ENCODE measurements at regions not wholly inside any gene's neighbourhood (a gene's known extent, or its start where the extent isn't known, plus 50 kb on each side); places are given as distances from the start of the nearest gene placed in this dataset.

DNA sequence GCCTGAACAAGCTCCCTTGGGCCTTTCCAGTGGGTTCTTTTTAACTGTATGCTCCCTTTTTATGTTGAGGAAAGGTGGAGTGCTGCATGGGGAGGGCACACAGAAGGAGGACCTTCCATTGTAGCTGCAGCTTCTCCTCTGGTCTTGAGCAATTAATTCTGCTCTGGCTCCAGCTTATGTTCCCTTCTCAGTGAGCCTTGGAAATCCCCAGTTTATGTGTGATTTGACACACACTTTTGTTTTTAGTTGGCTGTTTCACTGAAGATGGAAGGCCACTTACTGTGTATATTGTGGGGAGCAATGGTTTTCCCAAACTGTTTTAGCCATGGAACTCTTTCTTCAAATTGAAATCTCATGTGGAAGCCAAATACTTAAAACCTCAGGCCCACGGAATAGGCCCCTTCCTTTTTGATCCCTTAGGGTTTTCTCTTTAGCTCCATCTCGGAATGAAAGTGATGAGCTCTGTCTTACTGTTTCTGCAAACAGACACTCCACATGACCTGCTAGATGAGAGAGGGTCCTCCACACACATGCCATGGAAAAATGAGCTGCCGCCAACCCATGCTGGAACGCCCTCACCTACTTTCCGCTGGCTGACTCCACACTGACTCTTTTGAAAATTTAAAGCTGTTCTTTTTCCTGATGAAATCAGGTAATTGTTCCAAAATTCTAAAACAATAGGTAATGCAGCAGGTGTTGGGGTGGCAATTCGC, 280.9 kb upstream of the SIX2 start:
- DNase-seq (ENCODE audit: extremely low read depth, low read depth), result no peak
- no peak overlapping the region for H3K4me3 ChIP-seq (replicated peaks; ENCODE audit: low read depth, low read length)
- TF ChIP-seq, protein P1, sequence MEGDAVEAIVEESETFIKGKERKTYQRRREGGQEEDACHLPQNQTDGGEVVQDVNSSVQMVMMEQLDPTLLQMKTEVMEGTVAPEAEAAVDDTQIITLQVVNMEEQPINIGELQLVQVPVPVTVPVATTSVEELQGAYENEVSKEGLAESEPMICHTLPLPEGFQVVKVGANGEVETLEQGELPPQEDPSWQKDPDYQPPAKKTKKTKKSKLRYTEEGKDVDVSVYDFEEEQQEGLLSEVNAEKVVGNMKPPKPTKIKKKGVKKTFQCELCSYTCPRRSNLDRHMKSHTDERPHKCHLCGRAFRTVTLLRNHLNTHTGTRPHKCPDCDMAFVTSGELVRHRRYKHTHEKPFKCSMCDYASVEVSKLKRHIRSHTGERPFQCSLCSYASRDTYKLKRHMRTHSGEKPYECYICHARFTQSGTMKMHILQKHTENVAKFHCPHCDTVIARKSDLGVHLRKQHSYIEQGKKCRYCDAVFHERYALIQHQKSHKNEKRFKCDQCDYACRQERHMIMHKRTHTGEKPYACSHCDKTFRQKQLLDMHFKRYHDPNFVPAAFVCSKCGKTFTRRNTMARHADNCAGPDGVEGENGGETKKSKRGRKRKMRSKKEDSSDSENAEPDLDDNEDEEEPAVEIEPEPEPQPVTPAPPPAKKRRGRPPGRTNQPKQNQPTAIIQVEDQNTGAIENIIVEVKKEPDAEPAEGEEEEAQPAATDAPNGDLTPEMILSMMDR (IDR thresholded peaks at IDR 0.05; ENCODE audit: low read depth, low read length, missing control alignments), result no peak

DNA sequence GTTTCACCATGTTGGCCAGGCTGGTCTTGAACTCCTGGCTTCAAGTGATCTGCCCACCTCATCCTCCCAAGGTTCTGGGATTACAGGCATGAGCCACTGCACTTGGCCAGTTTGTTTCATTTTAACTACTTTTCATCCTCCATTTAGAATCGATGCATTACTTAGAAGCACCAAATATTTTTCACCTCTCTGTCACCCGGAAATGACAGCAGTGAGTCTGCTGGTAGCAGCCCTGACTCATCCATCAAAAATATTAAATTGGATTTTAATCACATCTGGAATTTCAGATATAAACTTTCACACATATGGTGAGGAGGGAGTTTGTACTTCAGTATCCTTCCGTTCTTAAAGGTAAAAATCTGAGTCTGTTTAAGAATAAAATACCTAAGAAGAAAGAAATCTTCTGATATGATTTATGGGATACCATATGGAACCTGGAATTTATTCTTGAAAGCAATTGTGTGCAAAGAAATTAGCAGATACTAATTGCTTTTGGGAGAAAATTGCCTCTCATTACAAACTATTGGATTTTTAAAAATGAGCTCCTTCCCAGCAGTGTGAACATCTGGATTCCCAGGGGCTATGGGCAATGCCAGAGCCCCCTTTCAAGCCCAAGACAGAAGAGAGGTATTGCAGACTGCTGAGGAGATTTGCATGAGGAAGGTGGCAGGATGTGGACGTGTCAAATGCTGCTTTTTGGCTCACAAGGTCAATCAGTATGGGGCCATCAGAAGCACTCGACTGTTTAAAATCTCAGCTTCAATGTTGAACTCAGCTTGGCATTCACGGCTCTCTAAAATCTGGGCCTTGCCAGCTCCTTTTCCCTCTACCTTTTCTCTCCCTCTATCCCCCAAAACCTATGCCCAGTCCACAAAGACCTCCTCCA, 279.5 kb upstream of the SIX2 start:
- DNase-seq (ENCODE audit: extremely low read depth, low read depth), result no peak
- TF ChIP-seq, protein P1 (IDR thresholded peaks at IDR 0.05; ENCODE audit: low read depth, low read length, missing control alignments), result no peak
- no peak overlapping the region for H3K4me3 ChIP-seq (replicated peaks; ENCODE audit: low read depth, low read length)

DNA sequence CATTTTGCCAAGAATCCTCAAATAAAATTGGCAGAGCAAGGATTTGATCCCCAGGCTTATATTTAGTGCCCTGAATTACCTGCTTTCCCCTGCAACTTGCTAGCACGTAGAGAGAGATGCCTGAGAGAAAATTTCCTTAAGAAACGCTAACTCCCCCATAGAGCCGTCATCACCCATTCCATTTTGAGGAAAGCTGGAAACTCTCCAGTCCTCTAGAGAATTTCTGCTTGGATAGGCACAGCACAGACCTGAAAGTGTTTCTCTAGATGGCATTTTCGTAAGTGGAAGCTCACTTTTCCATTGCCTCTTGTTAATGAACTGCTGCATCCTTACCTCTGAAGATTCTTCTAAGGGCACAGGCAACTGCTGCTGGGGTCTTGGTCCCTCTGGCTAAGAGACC, 277.8 kb upstream of the SIX2 start:
- no peak for DNase-seq (ENCODE audit: extremely low read depth, low read depth)
- no peak overlapping the region for H3K4me3 ChIP-seq (replicated peaks; ENCODE audit: low read depth, low read length)
- TF ChIP-seq, protein P1 (IDR thresholded peaks at IDR 0.05; ENCODE audit: low read depth, low read length, missing control alignments), result no peak

DNA sequence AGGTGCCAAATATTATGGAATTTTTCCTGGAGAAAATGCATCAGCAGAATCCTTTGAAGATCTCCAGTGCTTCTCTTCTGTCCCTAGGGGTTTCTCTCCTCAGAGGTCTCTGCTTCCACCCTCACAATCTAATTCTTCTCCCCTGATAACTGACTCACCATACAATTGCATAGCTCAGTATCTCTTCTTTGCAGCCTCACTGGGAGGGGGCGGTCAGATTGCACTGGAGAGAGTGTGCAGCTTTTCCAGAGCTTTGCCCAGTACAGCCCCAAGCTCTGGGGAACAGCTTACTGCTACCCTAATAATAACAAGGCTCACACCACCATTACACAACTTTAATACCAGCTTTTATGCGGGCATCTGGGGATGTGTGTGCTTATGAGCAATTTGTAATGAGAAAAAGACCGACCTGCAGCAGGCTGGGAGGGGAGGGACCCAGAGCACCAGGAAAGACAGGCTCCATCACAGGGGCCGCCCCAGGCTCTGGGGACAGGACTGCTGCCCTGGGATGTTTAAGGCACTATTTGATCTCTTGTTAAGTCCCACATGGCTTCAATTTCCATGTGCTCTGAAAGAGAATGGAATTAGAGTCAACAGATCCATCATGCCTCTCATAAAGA, 276.6 kb upstream of the SIX2 start:
- H3K4me3 ChIP-seq (replicated peaks; ENCODE audit: low read depth, low read length), result no peak overlapping the region
- TF ChIP-seq, protein P1 (IDR thresholded peaks at IDR 0.05; ENCODE audit: low read depth, low read length, missing control alignments), result no peak
- DNase-seq (ENCODE audit: extremely low read depth, low read depth), result no peak

DNA sequence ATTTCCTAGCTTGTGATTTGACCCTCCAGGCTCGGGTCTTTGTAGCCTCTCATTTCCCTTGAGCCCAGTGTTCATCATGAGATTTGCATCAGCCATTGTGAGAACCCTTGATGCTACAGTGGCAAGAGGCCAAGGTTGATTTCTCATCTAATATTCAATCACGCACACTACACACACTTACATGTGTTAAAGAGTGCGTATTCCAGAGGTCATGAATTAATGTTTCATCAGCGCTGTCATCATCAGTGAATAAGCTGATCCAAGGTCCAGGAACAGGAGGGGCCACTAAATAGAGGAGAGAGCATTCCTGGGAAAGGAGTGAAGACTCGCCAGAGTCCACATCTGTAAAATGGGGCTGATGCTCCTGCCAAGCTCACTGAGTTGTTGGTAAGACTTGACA, 276.1 kb upstream of the SIX2 start:
- no peak for DNase-seq (ENCODE audit: extremely low read depth, low read depth)
- H3K4me3 ChIP-seq (replicated peaks; ENCODE audit: low read depth, low read length), result no peak overlapping the region
- TF ChIP-seq, protein P1 (IDR thresholded peaks at IDR 0.05; ENCODE audit: low read depth, low read length, missing control alignments), result no peak

DNA sequence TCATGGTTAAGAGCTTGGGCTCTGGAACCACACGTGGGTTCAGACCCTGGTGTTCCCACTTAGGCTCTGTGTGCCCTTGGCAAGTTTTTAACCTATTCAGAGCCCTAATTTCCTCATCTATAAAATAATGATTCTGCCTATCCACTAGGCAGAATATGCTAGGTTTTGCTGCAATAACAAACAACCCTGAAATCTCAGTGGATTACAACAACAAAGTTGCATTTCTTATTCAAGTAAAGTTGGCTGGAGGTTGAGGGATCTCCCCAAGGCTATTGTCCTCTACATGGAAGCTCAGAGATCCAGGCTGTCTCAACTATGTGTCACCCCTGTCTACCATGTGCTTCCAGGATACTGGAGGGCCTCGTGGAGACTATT, 275.4 kb upstream of the SIX2 start:
- TF ChIP-seq, protein P1 (IDR thresholded peaks at IDR 0.05; ENCODE audit: low read depth, low read length, missing control alignments), result no peak
- H3K4me3 ChIP-seq (replicated peaks; ENCODE audit: low read depth, low read length), result no peak overlapping the region
- DNase-seq (ENCODE audit: extremely low read depth, low read depth), result no peak
